Activated CD4-positive, alpha-beta T cell treated with anti-CD3 and anti-CD28 coated beads, Interleukin-2, amount 50 U/mL, for 1 hour (primary cell): ENCODE measurements at regions not wholly inside any gene's neighbourhood (a gene's known extent, or its start where the extent isn't known, plus 50 kb on each side); places are given as distances from the start of the nearest gene placed in this dataset.

ENCODE experiments used
- DNase-seq: peaks from one replicate; pipeline ENCODE4 v3.0.0-alpha.2; 2020

- DNase-seq, result no peak
Observed at GRCh38 chr13:40470660-40471059, 195.8 kb downstream of the FOXO1 start.

- no peak for DNase-seq
Observed at GRCh38 chr13:40471076-40471475, 195.4 kb downstream of the FOXO1 start.

DNA sequence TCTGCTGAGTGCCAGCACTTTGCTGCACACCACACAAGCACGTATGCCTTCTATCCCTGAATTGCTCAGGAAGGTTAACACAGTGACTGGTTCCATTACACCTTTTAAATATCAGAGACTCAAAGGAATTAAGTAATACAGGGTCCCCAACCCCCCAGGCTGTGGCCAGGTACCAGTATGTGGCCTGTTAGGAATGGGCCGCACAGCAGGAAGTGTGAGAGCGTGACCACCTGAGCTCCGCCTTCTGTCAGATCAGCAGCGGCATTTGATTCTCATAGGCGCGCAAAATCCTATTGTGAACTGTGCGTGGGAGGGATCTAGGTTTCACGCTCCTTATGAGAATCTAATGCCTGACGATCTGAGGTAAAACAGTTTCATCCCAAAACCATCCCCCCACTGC is 194.5 kb downstream of the FOXO1 start:
- DNase-seq, result no peak

- no peak for DNase-seq
Observed at GRCh38 chr13:40472427-40473220, 193.8 kb downstream of the FOXO1 start.

GRCh38 chr13:40475617-40476016 is 190.8 kb downstream of the FOXO1 start:
- no peak for DNase-seq

DNA sequence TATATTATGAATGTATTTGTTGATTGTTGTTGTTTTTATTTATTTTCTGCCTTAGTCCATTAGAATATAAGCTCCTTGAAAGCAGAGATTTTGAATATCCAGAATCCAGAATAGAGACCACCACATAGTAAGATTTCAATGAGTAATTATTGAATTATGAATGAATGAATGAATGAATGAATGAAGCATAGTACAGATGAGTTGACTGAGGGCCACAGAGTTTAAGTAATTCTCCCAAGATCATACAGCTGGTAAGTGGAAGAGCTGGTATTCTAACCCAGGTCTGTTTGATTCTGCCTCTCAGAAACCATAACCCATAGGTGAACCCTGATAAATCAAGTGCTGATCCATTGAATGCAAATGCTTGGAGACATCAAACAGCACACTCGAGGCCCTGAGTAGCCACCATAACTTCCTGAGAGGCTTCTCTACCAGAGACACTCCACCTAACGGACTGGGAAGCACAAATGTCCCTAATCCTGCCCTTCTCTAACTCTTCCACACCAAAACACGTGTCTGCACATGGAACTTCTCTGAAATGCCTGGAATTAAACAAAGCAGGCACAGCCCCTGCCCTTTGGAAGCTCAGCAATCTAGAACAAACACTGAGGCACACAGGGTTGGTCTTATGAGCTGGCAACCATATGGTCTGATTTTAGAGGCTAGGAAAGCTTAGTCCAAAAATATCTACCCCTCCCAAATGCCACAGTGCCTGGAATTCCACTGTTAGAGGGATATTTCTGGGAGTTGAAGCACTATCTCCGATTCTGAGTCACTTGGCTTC is 190.1 kb downstream of the FOXO1 start:
- DNase-seq, result no peak

GRCh38 chr13:40477623-40478608 is 188.5 kb downstream of the FOXO1 start:
- DNase-seq, result no peak

GRCh38 chr13:40478775-40479174 is 187.7 kb downstream of the FOXO1 start:
- no peak for DNase-seq

DNA sequence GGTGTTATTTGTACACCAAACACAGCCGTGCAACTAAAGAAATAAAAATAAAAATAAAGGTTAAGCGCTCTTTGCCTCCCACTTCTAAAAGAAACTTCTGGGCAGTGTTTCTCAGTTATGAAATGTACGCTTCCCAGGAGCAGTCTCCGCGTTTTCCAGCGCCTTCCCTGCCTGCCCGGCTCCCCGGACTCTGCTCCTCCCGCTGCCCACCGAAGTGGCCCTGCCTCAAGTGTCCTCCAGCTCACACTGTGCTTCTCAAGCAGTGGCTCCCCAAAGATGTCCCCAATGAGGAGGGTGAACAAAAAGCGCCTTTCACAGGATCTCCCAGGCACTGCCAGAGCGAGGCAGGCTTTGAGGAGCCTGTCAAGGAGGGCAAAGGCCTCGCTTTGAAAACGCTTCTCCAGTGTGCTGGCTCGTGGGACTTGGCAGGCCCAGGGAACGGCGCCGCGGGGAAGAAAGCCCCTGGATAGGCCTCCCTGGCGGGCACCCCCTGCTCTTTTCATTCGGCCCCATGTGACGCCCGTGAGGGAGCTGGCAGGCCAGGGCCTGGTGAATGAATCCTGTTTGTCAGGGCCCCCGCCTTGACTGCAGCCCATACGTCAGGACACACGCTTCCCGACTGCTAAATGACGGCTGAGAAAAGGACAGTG is 187.1 kb downstream of the FOXO1 start:
- no peak for DNase-seq

DNA sequence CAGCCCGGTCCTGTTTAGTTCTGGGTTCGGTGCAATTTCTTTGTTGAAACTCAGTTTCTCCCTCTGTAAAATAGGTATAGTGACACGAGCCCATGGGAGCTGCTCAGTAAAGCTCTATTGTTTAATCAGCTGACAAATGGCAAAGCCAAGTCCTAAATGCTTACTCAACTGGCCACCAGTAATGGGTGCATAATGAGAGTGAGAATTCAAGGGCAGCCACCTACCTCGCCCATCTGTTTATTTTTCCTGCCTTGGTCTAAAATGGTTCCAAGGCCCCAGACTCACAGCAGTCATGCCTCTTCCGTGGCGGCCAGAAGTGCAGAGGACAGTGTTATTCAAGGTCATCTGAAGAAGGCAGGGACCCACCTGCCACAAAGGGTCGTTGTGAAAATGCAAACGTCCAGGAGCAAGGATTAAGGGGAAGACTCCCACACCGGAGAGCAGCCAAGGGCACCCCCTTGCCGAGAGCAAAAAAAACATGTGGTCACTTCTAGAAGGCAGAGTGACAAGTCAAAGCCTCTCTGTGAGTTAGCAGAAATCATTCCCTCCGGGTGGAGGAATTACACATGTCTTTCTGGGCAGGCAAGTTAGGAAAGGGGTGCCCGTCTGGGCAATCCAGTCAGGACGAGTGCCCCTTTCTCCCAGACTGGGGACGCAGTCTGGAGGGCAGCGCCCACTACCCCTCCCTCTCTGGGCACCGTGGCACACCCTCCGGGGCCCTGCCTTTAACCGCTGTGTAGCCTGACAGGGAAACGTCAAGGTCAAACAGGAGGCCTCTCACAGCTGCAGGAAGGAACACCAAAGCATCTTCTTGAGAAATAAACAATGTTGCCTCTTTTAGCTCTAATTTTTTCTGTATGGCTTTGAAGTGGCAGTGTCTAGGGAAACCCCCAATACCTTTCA is 186.2 kb downstream of the FOXO1 start:
- no peak for DNase-seq

GRCh38 chr13:40480915-40481516 is 185.4 kb downstream of the FOXO1 start:
- DNase-seq, result no peak

DNA sequence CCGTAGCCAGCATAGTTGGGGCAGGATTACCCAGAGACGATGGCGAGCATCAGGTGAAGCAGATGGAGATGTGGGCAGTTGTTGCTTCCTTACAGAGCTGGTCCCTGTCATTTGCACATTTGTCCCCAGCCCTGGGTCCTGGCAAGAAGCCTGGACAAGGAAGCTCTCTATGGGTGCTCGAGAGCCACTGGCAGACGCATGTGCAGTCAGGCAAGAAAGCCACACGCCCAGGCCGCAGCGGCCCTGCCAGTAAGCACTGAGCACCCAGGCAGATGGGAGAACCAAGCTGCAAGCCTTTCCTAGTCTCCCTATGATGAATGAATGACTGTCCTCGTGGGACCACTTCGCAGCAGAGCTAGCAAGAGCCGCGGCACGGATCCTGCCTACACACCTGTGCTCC is 182.8 kb downstream of the FOXO1 start:
- no peak for DNase-seq

- no peak for DNase-seq
Observed at GRCh38 chr13:40484101-40484800, 182.2 kb downstream of the FOXO1 start.

DNA sequence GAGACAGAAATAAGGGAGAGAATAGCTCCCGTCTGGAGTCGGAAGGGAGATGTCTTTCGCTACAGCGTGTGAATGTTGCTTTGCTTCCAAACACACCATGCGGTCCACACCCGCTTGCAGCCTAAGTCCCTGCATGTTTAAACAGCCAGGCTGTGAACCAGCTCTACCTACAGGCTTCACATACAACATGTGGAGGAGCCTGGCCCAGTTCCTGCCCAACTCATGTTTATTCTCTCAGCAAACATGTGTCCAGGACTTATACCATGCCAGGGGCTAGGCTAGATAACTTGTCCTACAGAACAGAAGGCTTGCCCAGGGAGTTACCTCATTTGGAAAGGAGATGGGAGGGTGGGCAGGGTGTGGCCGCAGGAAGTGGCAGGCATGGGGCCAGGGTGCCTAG is 181.5 kb downstream of the FOXO1 start:
- no peak for DNase-seq

DNA sequence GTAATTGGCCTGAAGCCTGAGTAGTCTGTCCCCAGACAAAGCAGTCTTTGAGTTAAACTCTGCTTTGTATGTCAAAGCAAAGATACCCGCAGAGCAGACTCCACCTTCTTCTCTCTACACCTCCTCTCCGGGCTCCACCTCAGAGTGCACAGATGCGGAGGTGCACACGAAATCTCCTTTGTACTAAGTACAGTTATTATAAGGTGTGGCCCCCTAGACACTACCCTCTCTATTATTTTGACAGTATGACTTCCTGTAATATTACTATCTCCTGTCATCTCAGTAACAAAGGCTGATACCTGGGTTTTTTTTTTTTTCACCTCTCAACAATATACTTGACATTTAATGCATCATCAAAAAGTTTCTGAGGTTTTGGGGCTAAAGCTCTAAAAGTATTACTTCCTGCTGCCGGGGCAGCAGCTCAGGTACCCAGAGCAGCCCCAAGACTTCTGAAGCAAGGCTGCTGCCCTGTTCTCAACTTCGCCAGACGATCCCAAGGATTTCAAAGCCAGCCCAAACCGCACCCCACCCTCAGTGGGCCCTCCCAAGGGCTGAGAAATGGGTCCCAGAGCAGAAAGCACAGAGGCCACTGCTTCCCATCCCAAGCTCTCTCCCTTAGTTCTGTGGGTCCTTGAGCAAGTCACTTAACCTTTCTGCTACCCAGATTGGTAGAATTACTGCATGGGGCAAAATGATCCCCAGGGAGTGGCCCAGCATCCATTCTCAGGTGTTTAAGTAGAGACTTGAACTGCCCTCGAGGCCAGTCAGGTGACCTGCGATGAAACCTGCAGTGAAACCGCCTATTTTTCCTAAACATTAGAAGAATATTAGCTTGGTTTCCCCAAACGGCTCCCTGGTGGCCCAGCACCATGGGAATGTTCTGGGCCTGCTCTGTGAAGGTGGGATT is 180.6 kb downstream of the FOXO1 start:
- peak; percentile 67 for DNase-seq

DNA sequence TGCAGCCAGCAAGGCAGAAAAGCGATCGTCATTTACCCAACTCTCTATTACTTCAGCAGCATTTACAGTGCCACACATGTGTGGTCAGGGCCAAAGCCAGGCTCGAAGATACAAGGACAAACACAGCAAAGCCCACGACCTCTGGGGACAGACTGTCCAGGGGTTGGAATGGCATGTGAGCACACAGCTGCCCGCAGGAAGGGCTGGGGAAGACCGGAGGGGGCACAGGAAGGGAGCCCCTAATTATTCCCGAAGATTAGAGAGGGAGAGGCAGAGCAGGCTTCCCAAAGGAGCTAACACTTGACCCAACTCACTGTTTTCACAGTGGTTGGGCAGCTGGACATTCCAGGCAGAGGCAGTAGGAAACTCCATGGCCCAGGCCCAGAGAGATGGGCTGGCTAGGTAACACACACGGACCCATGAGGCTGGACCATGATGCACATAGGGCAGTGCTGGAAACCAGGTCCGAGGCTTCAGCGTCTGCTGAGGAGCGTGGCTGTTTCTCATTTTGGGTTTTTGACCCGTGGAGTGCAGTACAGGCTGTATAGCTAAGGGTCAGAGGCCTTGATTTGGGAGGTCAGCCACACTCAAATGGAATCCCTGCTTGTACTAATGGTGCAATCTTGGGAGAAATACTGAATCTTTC is 179.8 kb downstream of the FOXO1 start:
- no peak for DNase-seq

GRCh38 chr13:40488869-40489391 is 177.5 kb downstream of the FOXO1 start:
- DNase-seq, result no peak

DNA sequence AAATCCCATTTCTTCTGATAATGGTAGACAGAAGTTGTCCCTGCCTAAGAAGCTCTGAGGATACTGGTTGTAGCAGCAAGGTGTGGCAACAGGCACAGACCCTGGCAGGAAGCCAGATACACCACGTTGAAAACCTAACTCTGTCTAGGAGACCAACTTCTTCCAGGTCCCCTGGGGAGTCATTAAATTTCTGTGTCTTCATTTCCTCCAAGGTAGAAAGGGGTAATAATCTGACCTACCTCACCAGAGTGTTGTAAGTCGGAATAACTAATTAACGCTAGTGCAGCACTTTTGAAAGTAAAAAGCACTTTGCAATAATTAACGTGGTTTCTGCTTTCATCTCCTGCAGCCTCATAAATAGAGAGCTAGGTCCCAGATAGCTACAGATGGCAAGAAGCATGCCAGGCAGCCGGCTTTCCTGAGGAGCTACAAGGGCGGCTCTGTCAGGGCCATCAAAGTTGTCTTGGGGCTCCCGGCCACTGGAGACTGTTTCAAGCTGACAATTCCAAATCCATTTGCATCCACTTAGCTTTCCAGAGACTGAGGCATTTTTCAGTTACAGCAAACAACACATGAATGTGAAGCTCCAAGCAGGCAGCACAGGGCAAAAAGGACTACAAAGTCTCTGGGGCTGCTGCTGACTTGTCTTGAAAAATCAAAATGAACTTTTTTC is 176.2 kb downstream of the FOXO1 start:
- peak; percentile 61 for DNase-seq
